Central memory CD4-positive, alpha-beta T cell (primary cell): ENCODE measurements at regions not wholly inside any gene's neighbourhood (a gene's known extent, or its start where the extent isn't known, plus 50 kb on each side); places are given as distances from the start of the nearest gene placed in this dataset.
"Not testable (repeated sequence)": the region's sequence is repeated elsewhere in the genome, so short reads cannot be mapped to it uniquely, and the experiment has no call there.

Experiments used
- DNase-seq: peaks from one replicate; pipeline ENCODE4 v3.0.0; 2022

GRCh38 chr2:47295131-47295980 lies 73.8 kb upstream of the EPCAM start:
- no peak for DNase-seq

GRCh38 chr2:47293976-47294375 lies 75.1 kb upstream of the EPCAM start:
- DNase-seq: no peak

GRCh38 chr2:47288864-47289263 lies 80.2 kb upstream of the EPCAM start:
- no peak for DNase-seq

GRCh38 chr2:47283659-47284058 lies 85.5 kb upstream of the EPCAM start:
- DNase-seq: no peak

GRCh38 chr2:47282621-47283272 lies 86.4 kb upstream of the EPCAM start:
- no peak for DNase-seq

- DNase-seq: not testable (repeated sequence)
Observed at GRCh38 chr2:47279525-47279924, 89.6 kb upstream of the EPCAM start.

- DNase-seq: no peak
Observed at GRCh38 chr2:47277987-47278386, 91.1 kb upstream of the EPCAM start.

- no peak for DNase-seq
Observed at GRCh38 chr2:47277187-47277586, 91.9 kb upstream of the EPCAM start.

GRCh38 chr2:47276061-47276460 lies 93.0 kb upstream of the EPCAM start:
- DNase-seq: no peak

- DNase-seq: no peak
Observed at GRCh38 chr2:47274054-47274782, 94.9 kb upstream of the EPCAM start.

GRCh38 chr2:47272905-47273758 lies 96.0 kb upstream of the EPCAM start:
- no peak for DNase-seq

GRCh38 chr2:47272031-47272864 lies 95.9 kb upstream of the CALM2 start:
- DNase-seq: peak; percentile 41

GRCh38 chr2:47271054-47272000 lies 95.0 kb upstream of the CALM2 start:
- no peak for DNase-seq

GRCh38 chr2:47270421-47270820 lies 94.1 kb upstream of the CALM2 start:
- DNase-seq: no peak

GRCh38 chr2:47269316-47270232 lies 93.3 kb upstream of the CALM2 start:
- DNase-seq: no peak

- DNase-seq: no peak
Observed at GRCh38 chr2:47267711-47268086, 91.4 kb upstream of the CALM2 start.

- DNase-seq: no peak
Observed at GRCh38 chr2:47266939-47267710, 90.8 kb upstream of the CALM2 start.

GRCh38 chr2:47265751-47266231 lies 89.5 kb upstream of the CALM2 start:
- no peak for DNase-seq
